ENCODE measurements at regions not wholly inside any gene's neighbourhood (a gene's known extent, or its start where the extent isn't known, plus 50 kb on each side); places are given as distances from the start of the nearest gene placed in this dataset.

GRCh38 chr14:84610086-84610485, 919.9 kb upstream of the FLRT2 start:
- TF ChIP-seq, protein P1, sequence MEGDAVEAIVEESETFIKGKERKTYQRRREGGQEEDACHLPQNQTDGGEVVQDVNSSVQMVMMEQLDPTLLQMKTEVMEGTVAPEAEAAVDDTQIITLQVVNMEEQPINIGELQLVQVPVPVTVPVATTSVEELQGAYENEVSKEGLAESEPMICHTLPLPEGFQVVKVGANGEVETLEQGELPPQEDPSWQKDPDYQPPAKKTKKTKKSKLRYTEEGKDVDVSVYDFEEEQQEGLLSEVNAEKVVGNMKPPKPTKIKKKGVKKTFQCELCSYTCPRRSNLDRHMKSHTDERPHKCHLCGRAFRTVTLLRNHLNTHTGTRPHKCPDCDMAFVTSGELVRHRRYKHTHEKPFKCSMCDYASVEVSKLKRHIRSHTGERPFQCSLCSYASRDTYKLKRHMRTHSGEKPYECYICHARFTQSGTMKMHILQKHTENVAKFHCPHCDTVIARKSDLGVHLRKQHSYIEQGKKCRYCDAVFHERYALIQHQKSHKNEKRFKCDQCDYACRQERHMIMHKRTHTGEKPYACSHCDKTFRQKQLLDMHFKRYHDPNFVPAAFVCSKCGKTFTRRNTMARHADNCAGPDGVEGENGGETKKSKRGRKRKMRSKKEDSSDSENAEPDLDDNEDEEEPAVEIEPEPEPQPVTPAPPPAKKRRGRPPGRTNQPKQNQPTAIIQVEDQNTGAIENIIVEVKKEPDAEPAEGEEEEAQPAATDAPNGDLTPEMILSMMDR (IDR thresholded peaks at IDR 0.05; ENCODE audit: control insufficient read depth, extremely low read depth, insufficient read depth) = no peak
- DNase-seq (ENCODE audit: low read depth) = no peak
- H3K4me3 ChIP-seq (ENCODE audit: low read depth, low read length) = no peak overlapping the region

DNA sequence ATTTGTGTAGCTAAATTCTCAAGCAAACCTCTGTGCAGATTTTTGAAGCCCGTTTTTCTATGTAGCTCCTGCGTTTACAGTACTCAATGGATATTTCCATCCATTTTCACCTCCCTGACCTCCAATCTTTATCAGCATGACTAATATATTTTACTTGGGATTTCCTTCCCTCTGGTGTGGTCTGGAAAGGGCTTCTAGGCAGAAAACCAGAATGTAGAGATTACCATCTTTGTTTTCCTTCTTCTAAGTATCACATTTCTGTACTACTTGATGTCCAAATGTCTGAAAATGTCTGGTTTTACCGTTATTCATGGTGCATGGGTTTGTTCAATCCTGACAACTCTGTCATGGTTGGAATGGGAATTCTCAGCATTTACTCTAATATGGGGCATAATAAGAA, 907.6 kb upstream of the FLRT2 start:
- no peak for DNase-seq (ENCODE audit: low read depth)
- H3K4me3 ChIP-seq (ENCODE audit: low read depth, low read length) = no peak overlapping the region
- TF ChIP-seq, protein P1 (IDR thresholded peaks at IDR 0.05; ENCODE audit: control insufficient read depth, extremely low read depth, insufficient read depth) = no peak

DNA sequence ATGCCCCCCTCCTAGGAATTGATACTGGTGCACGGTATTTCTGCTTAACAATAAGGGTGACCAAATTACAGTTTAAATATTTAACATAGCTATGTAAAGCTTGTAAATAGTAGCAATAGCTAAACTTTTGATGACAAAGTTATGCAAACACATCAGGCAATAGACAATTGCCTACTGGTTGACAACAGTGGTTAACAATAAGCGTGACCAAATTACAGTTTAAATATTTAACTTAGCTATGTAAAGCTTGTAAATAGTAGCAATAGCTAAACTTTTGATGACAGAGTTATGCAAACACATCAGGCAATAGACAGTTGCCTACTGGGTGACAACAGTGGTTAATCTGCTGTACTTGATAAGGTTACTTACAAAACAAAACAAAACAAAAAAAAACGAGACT, 886.5 kb upstream of the FLRT2 start:
- no peak overlapping the region for H3K4me3 ChIP-seq (ENCODE audit: low read depth, low read length)
- TF ChIP-seq, protein P1 (IDR thresholded peaks at IDR 0.05; ENCODE audit: control insufficient read depth, extremely low read depth, insufficient read depth) = no peak
- peak; percentile 95 for DNase-seq (ENCODE audit: low read depth)

- no peak for DNase-seq (ENCODE audit: low read depth)
- no peak overlapping the region for H3K4me3 ChIP-seq (ENCODE audit: low read depth, low read length)
- TF ChIP-seq, protein P1 (IDR thresholded peaks at IDR 0.05; ENCODE audit: control insufficient read depth, extremely low read depth, insufficient read depth) = no peak
These were observed 883.0 kb upstream of the FLRT2 start for GRCh38 chr14:84646786-84647500.

DNA sequence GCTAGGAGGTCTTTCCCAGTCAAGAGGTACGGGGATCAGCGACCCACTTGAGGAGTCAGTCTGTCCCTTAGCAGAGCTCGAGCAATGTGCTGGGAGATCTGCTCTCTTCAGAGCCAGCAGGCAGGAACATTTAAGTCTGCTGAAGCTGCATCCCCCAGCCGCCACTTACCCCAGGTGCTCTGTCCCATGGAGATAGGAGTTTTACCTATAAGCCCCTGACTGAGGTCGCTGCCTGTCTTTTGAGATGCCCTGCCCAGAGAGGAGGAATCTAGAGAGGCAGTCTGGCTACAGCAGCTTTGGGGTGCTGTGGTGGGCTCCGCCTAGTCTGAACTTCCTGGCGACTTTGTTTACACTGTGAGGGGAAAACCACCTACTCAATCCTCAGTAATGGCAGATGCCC, 874.9 kb upstream of the FLRT2 start:
- TF ChIP-seq, protein P1 (IDR thresholded peaks at IDR 0.05; ENCODE audit: control insufficient read depth, extremely low read depth, insufficient read depth) = no peak
- no peak overlapping the region for H3K4me3 ChIP-seq (ENCODE audit: low read depth, low read length)
- no peak for DNase-seq (ENCODE audit: low read depth)

DNA sequence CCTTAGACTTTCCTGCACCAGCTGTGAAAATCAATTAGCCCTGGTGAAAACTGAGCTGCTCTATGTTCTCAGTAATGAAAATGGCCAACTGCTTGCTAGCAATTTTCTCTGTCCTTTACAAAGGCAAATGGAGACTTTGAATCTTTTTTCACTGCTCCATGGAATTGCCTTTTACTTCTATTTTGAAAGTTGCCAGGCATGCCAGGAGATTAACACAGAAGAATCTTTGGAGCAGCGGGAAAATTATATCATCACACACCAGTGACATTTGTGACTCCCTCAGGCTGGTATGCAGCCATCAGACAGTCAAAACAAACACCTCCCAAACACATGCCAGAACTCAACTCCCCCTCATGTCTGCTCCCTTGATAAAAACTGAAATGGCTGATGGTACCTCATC, 872.0 kb upstream of the FLRT2 start:
- TF ChIP-seq, protein P1 (IDR thresholded peaks at IDR 0.05; ENCODE audit: control insufficient read depth, extremely low read depth, insufficient read depth) = no peak
- no peak for DNase-seq (ENCODE audit: low read depth)
- no peak overlapping the region for H3K4me3 ChIP-seq (ENCODE audit: low read depth, low read length)

- no peak overlapping the region for H3K4me3 ChIP-seq (ENCODE audit: low read depth, low read length)
- DNase-seq (ENCODE audit: low read depth) = no peak
- TF ChIP-seq, protein P1 (IDR thresholded peaks at IDR 0.05; ENCODE audit: control insufficient read depth, extremely low read depth, insufficient read depth) = no peak
These were observed 859.1 kb upstream of the FLRT2 start for GRCh38 chr14:84670796-84671195.

Measured in LNCaP clone FGC (cell line).